Progenitor cell of endocrine pancreas (in vitro differentiated cells): ENCODE measurements at regions not wholly inside any gene's neighbourhood (a gene's known extent, or its start where the extent isn't known, plus 50 kb on each side); places are given as distances from the start of the nearest gene placed in this dataset.

ENCODE experiments used
- DNase-seq: peaks from one replicate; pipeline ENCODE4 v3.0.0; 2021; ENCODE audit warnings: low spot score; ENCODE audit not compliant: unreplicated experiment
- H3K27ac Mint-ChIP-seq: 2 replicates; pipeline ENCODE4 v1.8.0; 2021; ENCODE audit warnings: mild to moderate bottlenecking, moderate library complexity, mixed read lengths
- H3K27me3 Mint-ChIP-seq: 2 replicates; pipeline ENCODE4 v1.8.0; 2021; ENCODE audit warnings: mixed read lengths
- H3K36me3 Mint-ChIP-seq: 2 replicates; pipeline ENCODE4 v1.8.0; 2022; ENCODE audit warnings: mixed read lengths; ENCODE audit not compliant: insufficient read depth
- H3K4me1 Mint-ChIP-seq: 2 replicates; pipeline ENCODE4 v1.8.0; 2021; ENCODE audit warnings: low read depth, mixed read lengths
- H3K4me3 Mint-ChIP-seq: 2 replicates; pipeline ENCODE4 v1.8.0; 2021; ENCODE audit warnings: low read depth, mild to moderate bottlenecking, moderate library complexity, mixed read lengths
- H3K9me3 Mint-ChIP-seq: 2 replicates; pipeline ENCODE4 v1.8.0; 2021; ENCODE audit warnings: low read depth, mixed read lengths
- TF ChIP-seq, protein P1 (sequence below): fragments of 200-600 bp; sonication (generic); IDR thresholded peaks from one replicate; pipeline ENCODE4 v1.5.0; 2021; ENCODE audit warnings: antibody characterized with exemption, mild to moderate bottlenecking; ENCODE audit not compliant: unreplicated experiment

DNA sequence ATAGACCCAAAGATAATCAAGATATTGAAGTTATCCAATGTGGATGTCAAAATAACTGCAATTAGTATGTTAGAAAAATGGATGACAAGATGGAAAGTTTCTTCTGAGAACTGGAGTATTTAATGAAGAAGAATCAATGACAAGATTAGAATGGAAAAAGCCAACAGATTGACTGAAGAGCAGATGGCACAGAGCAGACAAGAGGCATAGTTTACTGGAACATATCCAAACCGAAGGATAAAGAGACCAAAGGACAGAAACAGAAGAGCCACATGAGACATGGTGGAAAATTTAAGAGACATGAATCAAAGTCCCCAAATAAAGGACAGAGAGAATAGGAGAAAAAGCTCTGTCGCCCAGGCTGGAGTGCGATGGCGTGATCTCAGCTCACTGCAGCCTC is 89.6 kb upstream of the RXFP2 start:
- H3K4me3 Mint-ChIP-seq: no peak overlapping the region
- H3K36me3 Mint-ChIP-seq: no peaks in the 10 kb centered on the region
- H3K27me3 Mint-ChIP-seq: peaks cover 5% of the 10 kb centered on the region
- peaks cover 4% of the 10 kb centered on the region for H3K4me1 Mint-ChIP-seq
- TF ChIP-seq, protein P1, sequence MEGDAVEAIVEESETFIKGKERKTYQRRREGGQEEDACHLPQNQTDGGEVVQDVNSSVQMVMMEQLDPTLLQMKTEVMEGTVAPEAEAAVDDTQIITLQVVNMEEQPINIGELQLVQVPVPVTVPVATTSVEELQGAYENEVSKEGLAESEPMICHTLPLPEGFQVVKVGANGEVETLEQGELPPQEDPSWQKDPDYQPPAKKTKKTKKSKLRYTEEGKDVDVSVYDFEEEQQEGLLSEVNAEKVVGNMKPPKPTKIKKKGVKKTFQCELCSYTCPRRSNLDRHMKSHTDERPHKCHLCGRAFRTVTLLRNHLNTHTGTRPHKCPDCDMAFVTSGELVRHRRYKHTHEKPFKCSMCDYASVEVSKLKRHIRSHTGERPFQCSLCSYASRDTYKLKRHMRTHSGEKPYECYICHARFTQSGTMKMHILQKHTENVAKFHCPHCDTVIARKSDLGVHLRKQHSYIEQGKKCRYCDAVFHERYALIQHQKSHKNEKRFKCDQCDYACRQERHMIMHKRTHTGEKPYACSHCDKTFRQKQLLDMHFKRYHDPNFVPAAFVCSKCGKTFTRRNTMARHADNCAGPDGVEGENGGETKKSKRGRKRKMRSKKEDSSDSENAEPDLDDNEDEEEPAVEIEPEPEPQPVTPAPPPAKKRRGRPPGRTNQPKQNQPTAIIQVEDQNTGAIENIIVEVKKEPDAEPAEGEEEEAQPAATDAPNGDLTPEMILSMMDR: no peak
- no peak for DNase-seq
- H3K9me3 Mint-ChIP-seq: no peaks in the 10 kb centered on the region
- H3K27ac Mint-ChIP-seq: no peak overlapping the region

DNA sequence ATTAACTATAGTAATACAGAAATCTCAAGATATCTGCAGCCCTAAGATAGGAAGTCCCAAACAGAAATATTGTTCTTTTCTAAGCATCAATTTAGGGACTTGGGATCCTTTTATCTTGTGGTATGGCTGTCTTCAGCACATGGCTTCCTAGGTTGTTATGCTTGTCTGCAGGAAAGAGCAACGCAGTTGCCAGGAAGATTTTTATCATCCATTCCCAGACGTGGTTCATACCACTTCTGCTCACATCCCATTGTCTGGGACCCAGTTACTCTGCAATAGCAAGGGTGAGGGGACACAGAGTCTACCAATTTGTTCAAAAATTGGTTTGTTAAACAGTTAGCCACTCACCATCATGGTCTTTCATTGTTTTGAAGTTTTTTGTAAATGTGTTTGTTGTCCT is 85.6 kb upstream of the RXFP2 start:
- Mint-ChIP-seq H3K9me3 (peaks cover 3% of the 10 kb centered on the region), H3K36me3 (no peaks in the 10 kb centered on the region), H3K27me3 (no peaks in the 10 kb centered on the region), H3K4me3 (no peak overlapping the region), H3K4me1 (peaks cover 8% of the 10 kb centered on the region), H3K27ac (no peak overlapping the region)
- DNase-seq: no peak
- TF ChIP-seq, protein P1: no peak

DNA sequence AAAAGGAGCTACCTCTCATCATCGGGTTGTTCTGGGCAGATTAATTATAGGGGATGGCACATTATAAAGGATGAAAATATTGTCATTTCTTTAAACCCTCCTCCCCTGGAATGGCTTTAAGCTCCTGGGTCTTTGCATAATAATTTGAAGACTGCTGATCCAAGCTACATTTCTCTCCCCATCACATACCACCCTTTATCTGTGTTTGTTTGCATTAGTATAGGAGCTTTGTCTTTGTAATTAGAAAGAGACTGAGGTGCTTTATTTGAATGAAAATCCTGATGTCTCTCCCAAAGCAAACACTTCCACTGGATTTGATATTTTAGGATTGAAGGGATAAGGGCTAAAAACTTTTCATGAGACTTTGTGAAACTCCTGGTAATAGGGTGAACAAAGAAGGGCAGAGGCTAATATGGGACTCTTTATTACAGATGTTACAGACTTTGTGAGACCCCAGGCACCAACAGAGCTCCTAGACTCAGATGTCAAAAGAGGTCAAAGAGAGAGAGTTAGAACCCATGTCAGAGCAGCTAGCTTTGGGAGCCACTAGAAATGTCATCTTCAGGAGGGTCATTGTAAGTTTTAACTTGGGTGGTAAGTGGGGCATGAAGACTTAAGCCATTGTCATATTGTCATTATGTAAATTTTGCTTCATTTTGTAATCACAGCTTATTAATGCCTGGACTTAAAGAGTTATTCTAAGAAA is 75.3 kb upstream of the RXFP2 start:
- H3K4me3 Mint-ChIP-seq: no peak overlapping the region
- no peak for DNase-seq
- peaks cover 5% of the 10 kb centered on the region for H3K4me1 Mint-ChIP-seq
- H3K9me3 Mint-ChIP-seq: peaks cover 21% of the 10 kb centered on the region
- no peak overlapping the region for H3K27ac Mint-ChIP-seq
- TF ChIP-seq, protein P1: no peak
- H3K36me3 Mint-ChIP-seq: peaks cover 2% of the 10 kb centered on the region
- H3K27me3 Mint-ChIP-seq: no peaks in the 10 kb centered on the region

DNA sequence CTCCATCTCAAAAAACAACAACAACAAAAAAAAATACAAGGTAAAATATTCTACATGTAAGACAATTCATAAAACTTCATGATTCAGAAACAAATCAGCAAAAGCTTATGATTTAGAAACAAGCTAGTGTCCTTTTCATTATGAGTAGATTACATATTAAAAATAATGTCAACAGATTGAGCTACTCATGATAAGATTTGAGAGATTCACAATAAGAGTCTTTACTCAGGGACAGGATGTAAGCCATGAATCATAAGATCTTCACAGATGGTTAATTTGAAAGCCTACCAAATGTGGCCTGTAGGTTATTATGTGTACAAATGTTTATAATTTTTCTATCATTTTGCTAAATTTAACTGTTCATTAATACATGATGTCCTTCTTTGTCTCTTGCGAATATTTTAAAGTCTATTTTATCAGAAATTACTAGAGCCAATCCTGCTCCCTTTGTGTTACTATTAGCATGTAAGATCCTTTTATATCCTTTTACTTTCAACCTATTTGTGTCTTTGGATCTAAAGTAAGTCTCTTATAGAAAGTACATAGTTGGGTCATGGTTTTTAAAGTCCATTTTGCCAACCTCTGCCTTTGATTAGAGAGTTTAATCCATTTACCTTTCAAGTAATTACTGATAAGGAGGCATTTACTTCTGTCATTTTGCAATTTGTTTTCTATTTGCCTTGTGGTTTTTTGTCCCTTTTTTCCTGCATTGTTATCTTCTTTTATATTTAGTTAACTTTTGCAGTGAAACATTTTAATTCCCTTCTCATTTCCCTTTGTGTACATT is 68.3 kb upstream of the RXFP2 start:
- TF ChIP-seq, protein P1: no peak
- no peak overlapping the region for H3K27ac Mint-ChIP-seq
- no peak overlapping the region for H3K4me3 Mint-ChIP-seq
- peaks cover 11% of the 10 kb centered on the region for H3K27me3 Mint-ChIP-seq
- no peak for DNase-seq
- peaks cover 11% of the 10 kb centered on the region for H3K4me1 Mint-ChIP-seq
- peaks cover 2% of the 10 kb centered on the region for H3K36me3 Mint-ChIP-seq
- H3K9me3 Mint-ChIP-seq: peaks cover 22% of the 10 kb centered on the region

DNA sequence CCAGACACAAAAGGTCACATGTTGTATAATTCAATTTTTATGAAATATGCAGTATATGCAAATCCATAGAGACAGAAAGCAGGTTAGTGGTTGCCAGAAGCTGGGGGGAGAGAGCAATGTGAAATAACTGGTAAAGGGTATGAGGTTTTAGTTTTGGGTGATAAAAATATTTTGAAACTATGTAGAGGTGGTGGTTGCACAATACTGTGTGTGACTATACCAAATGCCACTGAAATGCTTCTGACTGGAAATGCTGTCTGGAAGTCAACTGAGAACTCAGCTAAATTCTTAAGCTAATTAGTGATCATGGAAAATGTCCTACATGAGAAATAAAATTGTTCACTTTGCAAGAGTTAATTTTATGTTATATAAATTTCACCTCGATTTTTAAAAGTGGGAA is 65.3 kb upstream of the RXFP2 start:
- Mint-ChIP-seq H3K27ac (no peak overlapping the region), H3K4me3 (no peak overlapping the region), H3K27me3 (peaks cover 11% of the 10 kb centered on the region), H3K36me3 (no peaks in the 10 kb centered on the region), H3K9me3 (peaks cover 6% of the 10 kb centered on the region), H3K4me1 (peaks cover 11% of the 10 kb centered on the region)
- DNase-seq: no peak
- TF ChIP-seq, protein P1: no peak
